ENCODE measurements at regions not wholly inside any gene's neighbourhood (a gene's known extent, or its start where the extent isn't known, plus 50 kb on each side); places are given as distances from the start of the nearest gene placed in this dataset.

DNA sequence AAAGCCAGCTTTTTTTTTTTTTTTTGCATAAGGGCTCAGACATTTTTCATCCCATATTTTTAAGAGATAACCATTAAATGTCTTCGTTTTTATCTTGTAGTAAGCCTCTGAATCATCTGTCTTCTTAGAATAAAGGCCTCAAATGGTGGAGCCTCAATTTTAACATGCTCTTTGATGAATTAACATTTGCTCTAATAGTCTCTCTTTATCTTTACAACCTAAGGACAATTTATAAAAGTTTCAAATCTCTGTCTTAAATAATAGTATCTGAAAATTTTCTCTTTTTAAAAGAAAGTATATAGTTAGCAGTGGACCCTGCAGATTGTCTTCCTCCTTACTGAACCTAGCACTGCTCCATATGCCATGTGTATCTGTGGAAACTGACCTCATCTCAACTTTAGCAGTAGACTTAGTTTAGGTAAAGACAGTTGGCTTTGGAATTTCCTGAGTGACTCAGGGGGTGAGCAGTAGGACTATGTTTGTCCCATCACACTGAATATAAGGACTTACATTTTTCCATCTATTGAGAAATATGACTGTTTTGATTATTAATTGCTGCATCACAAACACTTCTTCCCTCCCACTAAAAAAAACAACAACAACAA, 1658.0 kb downstream of the STIM2 start:
- Histone ChIP-seq H3K4me1 (no peaks in the 10 kb centered on the region), H3K9ac (no peak overlapping the region), H3K9me3 (replicated peaks in 1 of 11) (peaks cover 0 to 3% (median 0%) of the 10 kb centered on the region in 11 experiments; a peak in 1 of 22 replicates), H3K4me2 (no peak overlapping the region), H4K20me1 (no peaks in the 10 kb centered on the region), H3K27ac (no peak overlapping the region), H3K27me3 (no peaks in the 10 kb centered on the region), H3K4me3 (no peak overlapping the region), H3K36me3 (no peaks in the 10 kb centered on the region)
- no peak for TF ChIP-seq Cebpa-rat (IDR thresholded peaks at IDR 0.05)

DNA sequence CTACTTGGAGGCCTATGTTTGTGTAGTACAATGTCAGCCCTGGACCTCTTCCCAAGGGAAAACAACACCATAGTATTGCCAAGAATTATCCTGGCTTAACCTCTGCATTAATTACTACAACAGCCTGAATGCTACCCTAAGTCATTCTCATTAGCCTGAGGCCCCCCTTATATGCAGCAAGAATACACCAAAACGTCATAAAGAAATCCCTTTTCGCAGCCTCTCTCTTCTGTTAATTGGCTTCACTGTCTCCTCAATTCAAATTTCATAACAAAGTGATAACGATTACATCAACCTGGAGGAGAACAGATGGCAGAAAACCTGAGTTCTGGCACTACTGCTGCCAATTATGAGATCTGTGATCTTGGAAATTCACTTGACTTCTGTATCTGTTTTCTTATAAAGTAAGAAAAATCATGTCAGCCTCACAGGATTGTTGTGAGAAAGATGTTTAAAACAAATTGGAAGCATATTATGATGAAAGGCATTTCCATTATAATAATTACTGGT, 1663.1 kb downstream of the STIM2 start:
- H3K36me3 ChIP-seq = no peaks in the 10 kb centered on the region
- H3K4me2 ChIP-seq = no peak overlapping the region
- H3K9ac ChIP-seq = no peak overlapping the region
- H3K4me1 ChIP-seq = no peaks in the 10 kb centered on the region
- no peaks in the 10 kb centered on the region for H3K9me3 ChIP-seq (replicated peaks in 1 of 11)
- no peak overlapping the region for H3K27ac ChIP-seq
- no peaks in the 10 kb centered on the region for H4K20me1 ChIP-seq
- no peaks in the 10 kb centered on the region for H3K27me3 ChIP-seq
- H3K4me3 ChIP-seq = no peak overlapping the region
- no peak for TF ChIP-seq Cebpa-rat (IDR thresholded peaks at IDR 0.05)

DNA sequence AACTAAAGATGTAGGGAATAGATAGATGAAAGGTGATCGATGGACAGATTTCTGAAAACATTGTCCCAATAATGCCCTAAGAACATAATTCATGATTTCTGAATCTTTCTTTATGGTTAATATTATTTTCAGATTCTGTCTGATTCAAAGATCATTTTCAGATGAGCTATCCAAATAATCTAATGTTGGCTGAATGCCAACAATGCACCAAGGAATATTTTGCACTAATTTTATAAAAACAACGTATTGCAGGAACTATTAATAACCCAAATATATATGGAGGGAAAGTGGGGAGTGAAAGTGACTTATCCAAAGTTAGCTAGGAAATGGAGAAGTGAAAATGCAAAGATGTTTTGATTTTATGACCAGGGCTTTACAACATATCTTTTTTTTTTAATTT, 1675.5 kb downstream of the STIM2 start:
- H4K20me1 ChIP-seq = no peaks in the 10 kb centered on the region
- H3K4me3 ChIP-seq = no peak overlapping the region
- no peaks in the 10 kb centered on the region for H3K4me1 ChIP-seq
- no peaks in the 10 kb centered on the region for H3K9me3 ChIP-seq (replicated peaks in 1 of 11)
- H3K4me2 ChIP-seq = no peak overlapping the region
- no peak overlapping the region for H3K9ac ChIP-seq
- no peaks in the 10 kb centered on the region for H3K36me3 ChIP-seq
- no peaks in the 10 kb centered on the region for H3K27me3 ChIP-seq
- no peak overlapping the region for H3K27ac ChIP-seq
- no peak for TF ChIP-seq Cebpa-rat (IDR thresholded peaks at IDR 0.05)

DNA sequence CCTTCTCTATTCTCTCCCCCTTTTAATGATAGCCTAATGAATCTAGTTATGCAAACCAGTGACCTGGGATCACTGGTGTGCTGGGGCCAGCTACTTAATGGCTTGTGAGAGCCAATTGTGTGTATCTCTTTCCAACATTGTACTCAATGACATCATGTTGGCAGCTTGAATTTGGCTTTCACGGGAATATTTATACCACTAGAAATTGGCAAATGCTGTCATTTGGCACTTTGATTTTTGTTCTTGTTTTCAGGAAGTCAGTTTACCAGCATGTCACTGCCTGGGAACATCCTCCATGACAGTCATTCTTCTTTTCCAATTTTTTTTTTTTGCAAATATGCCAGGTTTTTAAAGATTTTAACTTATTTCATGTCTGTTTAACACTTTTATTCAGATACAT, 1685.3 kb downstream of the STIM2 start:
- Histone ChIP-seq H3K27ac (no peak overlapping the region), H3K4me2 (no peak overlapping the region), H3K9ac (no peak overlapping the region), H3K4me3 (no peak overlapping the region), H4K20me1 (no peaks in the 10 kb centered on the region), H3K4me1 (no peaks in the 10 kb centered on the region), H3K9me3 (replicated peaks in 1 of 11) (no peaks in the 10 kb centered on the region), H3K36me3 (no peaks in the 10 kb centered on the region), H3K27me3 (no peaks in the 10 kb centered on the region)
- no peak for TF ChIP-seq Cebpa-rat (IDR thresholded peaks at IDR 0.05)

DNA sequence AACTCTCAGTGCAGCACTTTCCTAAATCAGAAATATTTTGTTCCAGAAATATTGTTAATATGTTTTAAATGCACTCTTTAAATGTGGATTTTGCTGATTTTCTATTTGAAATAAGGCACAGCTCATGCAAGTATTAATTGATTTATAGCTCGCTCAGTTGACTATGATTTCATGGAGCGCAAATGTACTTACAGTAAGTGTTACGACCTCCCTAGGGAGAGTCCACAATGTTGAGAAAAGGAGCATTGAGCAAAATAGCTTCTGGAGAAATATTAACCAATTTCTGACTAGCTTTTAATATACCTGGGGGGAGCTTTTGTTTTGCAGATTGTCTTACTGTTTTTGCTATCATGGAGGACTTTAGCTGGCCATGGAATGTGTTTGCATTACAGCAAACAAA, 1687.5 kb downstream of the STIM2 start:
- H3K36me3 ChIP-seq = no peaks in the 10 kb centered on the region
- no peaks in the 10 kb centered on the region for H3K27me3 ChIP-seq
- H3K4me1 ChIP-seq = no peaks in the 10 kb centered on the region
- TF ChIP-seq Cebpa-rat (IDR thresholded peaks at IDR 0.05) = no peak
- no peak overlapping the region for H3K9ac ChIP-seq
- H3K4me2 ChIP-seq = no peak overlapping the region
- no peak overlapping the region for H3K27ac ChIP-seq
- no peaks in the 10 kb centered on the region for H4K20me1 ChIP-seq
- no peak overlapping the region for H3K4me3 ChIP-seq
- H3K9me3 ChIP-seq (replicated peaks in 1 of 11) = peaks cover 0 to 1% (median 0%) of the 10 kb centered on the region in 11 experiments; a peak in 3 of 22 replicates

DNA sequence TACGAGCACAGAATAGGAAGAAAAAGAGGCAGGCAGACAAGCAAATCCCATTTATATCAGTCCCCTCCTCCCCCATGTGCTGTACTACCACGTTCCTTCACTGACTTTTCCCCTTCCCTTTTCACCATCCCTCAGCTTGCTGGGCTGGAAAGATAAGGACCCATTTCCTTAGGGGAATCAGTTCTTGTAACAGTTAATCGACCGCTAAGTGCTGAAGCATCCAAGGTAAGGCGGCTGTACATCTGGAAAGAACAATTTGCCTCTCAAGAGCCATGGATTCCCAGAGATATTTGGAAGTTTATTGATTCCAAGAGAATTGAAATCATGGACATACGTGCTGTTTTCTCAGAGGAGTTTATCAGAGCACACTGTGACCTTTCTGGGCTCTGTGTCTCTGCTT, 1688.0 kb downstream of the STIM2 start:
- Histone ChIP-seq H3K4me3 (no peak overlapping the region), H3K4me2 (no peak overlapping the region)
- no peak for TF ChIP-seq Cebpa-rat (IDR thresholded peaks at IDR 0.05)

DNA sequence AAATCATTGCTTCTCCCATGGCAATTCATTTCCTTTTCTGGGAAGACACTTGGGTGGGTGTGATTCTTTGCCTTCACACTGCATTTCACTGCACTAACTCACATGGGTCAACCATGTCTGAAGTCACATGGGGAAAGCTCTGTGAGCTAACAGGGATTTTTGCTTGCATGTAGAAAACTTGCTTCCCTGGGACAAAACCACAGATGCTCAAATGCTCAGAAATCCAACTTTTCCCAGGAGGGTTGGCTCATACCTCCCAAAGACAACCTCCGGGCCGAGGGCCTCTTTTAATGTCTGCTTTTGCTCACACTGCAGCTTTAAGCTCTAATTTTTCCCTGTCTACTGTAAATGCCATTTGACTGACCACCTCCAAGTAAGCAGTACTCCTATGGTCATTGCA, 1695.2 kb downstream of the STIM2 start:
- no peak overlapping the region for H3K27ac ChIP-seq
- no peak overlapping the region for H3K4me3 ChIP-seq
- no peaks in the 10 kb centered on the region for H3K27me3 ChIP-seq
- H3K9ac ChIP-seq = no peak overlapping the region
- no peaks in the 10 kb centered on the region for H4K20me1 ChIP-seq
- peaks cover 6 to 17% (median 10%) of the 10 kb centered on the region in 11 experiments; a peak in 18 of 22 replicates for H3K9me3 ChIP-seq (replicated peaks in 1 of 11)
- H3K36me3 ChIP-seq = no peaks in the 10 kb centered on the region
- no peak for TF ChIP-seq Cebpa-rat (IDR thresholded peaks at IDR 0.05)
- peak overlapping the region in 2 of 11 experiments; percentile 57 to 61; a peak in 4 of 22 replicates for H3K4me2 ChIP-seq
- peaks cover 0 to 41% (median 0%) of the 10 kb centered on the region in 10 experiments; a peak in 5 of 20 replicates for H3K4me1 ChIP-seq

More for the DNA sequence above, 1688.0 kb downstream of the STIM2 start:
- Histone ChIP-seq H4K20me1 (no peaks in the 10 kb centered on the region), H3K9ac (no peak overlapping the region), H3K27ac (no peak overlapping the region), H3K9me3 (replicated peaks in 1 of 11) (peaks cover under 1 to 6% (median 3%) of the 10 kb centered on the region in 11 experiments; a peak in 18 of 22 replicates), H3K27me3 (no peaks in the 10 kb centered on the region), H3K36me3 (no peaks in the 10 kb centered on the region), H3K4me1 (no peaks in the 10 kb centered on the region)

DNA sequence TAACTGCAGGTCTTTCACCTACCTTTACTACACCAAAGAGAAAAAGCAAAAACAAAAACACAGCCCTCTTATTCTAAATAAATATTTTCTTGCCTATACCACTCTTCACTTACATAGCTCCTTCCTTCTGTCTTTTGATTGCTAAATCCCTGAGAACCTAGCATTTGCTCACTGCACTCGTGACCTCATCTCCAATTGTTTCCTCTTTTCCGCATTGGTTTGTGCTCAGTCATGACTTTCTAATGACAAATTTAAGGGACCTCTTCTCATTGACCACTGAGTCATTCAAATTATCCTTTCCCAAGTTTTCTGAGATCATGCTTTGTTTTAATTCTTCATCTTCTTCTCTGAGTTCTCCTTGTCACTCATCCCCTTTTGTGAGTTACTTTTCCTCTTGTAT, 1697.1 kb downstream of the STIM2 start:
- Histone ChIP-seq H3K4me1 (peaks cover 0 to 42% (median 0%) of the 10 kb centered on the region in 10 experiments; a peak in 5 of 20 replicates), H3K4me2 (peak overlapping the region in 3 of 11 experiments; percentile 8 to 76 (median 32); a peak in 4 of 22 replicates), H3K27me3 (no peaks in the 10 kb centered on the region), H3K36me3 (no peaks in the 10 kb centered on the region), H3K9me3 (replicated peaks in 1 of 11) (peaks cover 6 to 17% (median 10%) of the 10 kb centered on the region in 11 experiments; a peak in 18 of 22 replicates), H3K4me3 (no peak overlapping the region), H3K9ac (no peak overlapping the region; a peak in 1 of 22 replicates), H3K27ac (peak overlapping the region in 2 of 11 experiments; percentile 64 to 69; a peak in 5 of 22 replicates), H4K20me1 (no peaks in the 10 kb centered on the region)
- no peak for TF ChIP-seq Cebpa-rat (IDR thresholded peaks at IDR 0.05)

DNA sequence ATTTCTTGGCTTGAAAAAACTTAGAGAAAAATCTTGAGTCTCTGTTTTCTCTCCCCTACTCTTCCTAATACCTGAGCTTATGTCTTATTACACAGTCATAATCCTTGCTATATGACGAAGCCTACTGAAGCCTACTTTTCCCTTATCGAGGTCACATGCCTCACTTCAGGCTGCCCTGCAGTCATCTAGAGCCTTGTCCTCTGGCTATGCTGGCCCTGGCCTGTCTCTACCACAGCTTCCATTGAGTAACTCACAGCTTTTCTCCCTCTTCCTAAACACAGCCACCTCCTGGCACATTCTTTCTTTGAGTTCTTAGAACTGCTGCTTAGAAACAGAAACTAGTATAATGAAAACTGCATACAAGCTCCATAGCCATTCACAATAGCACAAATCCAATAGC, 1698.3 kb downstream of the STIM2 start:
- Histone ChIP-seq H3K9me3 (replicated peaks in 1 of 11) (peaks cover 1 to 8% (median 3%) of the 10 kb centered on the region in 11 experiments; a peak in 17 of 22 replicates), H3K9ac (no peak overlapping the region), H3K27ac (no peak overlapping the region), H3K4me3 (no peak overlapping the region), H4K20me1 (no peaks in the 10 kb centered on the region), H3K27me3 (no peaks in the 10 kb centered on the region), H3K4me1 (peaks cover 0 to 42% (median 0%) of the 10 kb centered on the region in 10 experiments; a peak in 5 of 20 replicates), H3K4me2 (peak overlapping the region in 2 of 11 experiments; percentile 17 to 35; a peak in 2 of 22 replicates), H3K36me3 (no peaks in the 10 kb centered on the region)
- no peak for TF ChIP-seq Cebpa-rat (IDR thresholded peaks at IDR 0.05)

DNA sequence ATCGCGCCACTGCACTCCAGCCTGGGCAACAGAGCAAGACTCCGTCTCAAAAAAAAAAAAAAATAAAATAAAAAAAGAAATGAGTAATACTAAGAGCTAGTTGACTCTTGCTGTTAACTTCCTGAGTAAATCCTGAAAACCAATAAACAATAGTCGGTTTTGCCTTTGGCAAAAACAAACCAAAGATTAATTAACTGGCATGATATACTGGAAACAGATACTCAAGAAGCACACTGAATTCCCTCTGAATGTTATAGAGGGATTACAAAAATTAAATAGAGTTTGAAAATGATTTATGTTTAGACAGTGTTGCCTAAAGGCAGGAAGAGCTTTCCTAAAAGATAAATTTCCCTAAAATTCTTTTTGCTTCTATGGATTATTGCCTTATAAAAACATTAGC, 1702.3 kb downstream of the STIM2 start:
- Histone ChIP-seq H3K4me1 (peaks cover 0 to 17% (median 0%) of the 10 kb centered on the region in 10 experiments; a peak in 4 of 20 replicates), H4K20me1 (no peaks in the 10 kb centered on the region), H3K4me3 (no peak overlapping the region), H3K36me3 (no peaks in the 10 kb centered on the region), H3K27ac (no peak overlapping the region), H3K4me2 (no peak overlapping the region), H3K27me3 (no peaks in the 10 kb centered on the region), H3K9me3 (replicated peaks in 1 of 11) (peaks cover 11 to 12% (median 11%) of the 10 kb centered on the region in 11 experiments), H3K9ac (no peak overlapping the region)
- TF ChIP-seq Cebpa-rat (IDR thresholded peaks at IDR 0.05) = no peak

Measured in BLaER1 treated with 17β-estradiol and CSF1 and Interleukin-3, amounts not matched to agents 10 nM and 100 nM (cell line).